ENCODE measurements at regions not wholly inside any gene's neighbourhood (a gene's known extent, or its start where the extent isn't known, plus 50 kb on each side); places are given as distances from the start of the nearest gene placed in this dataset.
"Not testable (repeated sequence)": the region's sequence is repeated elsewhere in the genome, so short reads cannot be mapped to it uniquely, and the experiment has no call there.

DNA sequence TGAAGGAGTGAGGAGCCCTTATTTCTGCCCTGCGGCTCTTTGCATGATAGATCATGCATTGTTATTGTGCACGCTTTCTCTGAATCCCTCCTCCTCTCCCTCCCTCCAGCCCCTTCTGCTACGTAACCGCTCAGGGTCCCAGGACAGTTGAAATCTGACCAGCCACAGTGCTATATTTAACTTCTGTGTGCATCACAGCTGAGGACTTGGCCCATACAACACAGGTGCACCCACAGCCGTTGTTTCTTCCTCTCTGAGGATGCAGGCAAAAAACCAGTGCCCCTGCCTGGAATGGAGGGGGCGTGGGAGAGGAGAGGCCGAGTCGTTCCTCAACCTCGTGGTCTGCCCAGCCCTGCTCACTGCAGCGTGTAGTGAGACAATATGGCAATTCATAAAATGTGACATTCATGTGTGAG, 335.6 kb upstream of the CLINT1 start:
- no peak for DNase-seq
- no peak overlapping the region for H3K4me3 ChIP-seq (ENCODE audit: insufficient read depth, low read depth, low read length)
- no peaks in the 10 kb centered on the region for H3K36me3 ChIP-seq (replicated peaks; ENCODE audit: control insufficient read depth, insufficient read depth, low read length)
- no peaks in the 10 kb centered on the region for H3K27me3 ChIP-seq (ENCODE audit: control insufficient read depth, insufficient read depth, low read length)

- DNase-seq; H3K4me3 ChIP-seq (ENCODE audit: insufficient read depth, low read depth, low read length); H3K36me3 ChIP-seq (replicated peaks; ENCODE audit: control insufficient read depth, insufficient read depth, low read length); H3K27me3 ChIP-seq (ENCODE audit: control insufficient read depth, insufficient read depth, low read length): not testable (repeated sequence)
Observed at GRCh38 chr5:158193395-158193794, 334.4 kb upstream of the CLINT1 start.

GRCh38 chr5:158180407-158180806, 321.5 kb upstream of the CLINT1 start:
- Histone ChIP-seq H3K27me3 (ENCODE audit: control insufficient read depth, insufficient read depth, low read length) (no peaks in the 10 kb centered on the region), H3K4me3 (ENCODE audit: insufficient read depth, low read depth, low read length) (no peak overlapping the region), H3K36me3 (replicated peaks; ENCODE audit: control insufficient read depth, insufficient read depth, low read length) (no peaks in the 10 kb centered on the region)
- no peak for DNase-seq

- no peak for DNase-seq
- H3K36me3 ChIP-seq (replicated peaks; ENCODE audit: control insufficient read depth, insufficient read depth, low read length) = no peaks in the 10 kb centered on the region
- H3K27me3 ChIP-seq (ENCODE audit: control insufficient read depth, insufficient read depth, low read length) = no peaks in the 10 kb centered on the region
- no peak overlapping the region for H3K4me3 ChIP-seq (ENCODE audit: insufficient read depth, low read depth, low read length)
Observed at GRCh38 chr5:158179271-158179670, 320.3 kb upstream of the CLINT1 start.

- Histone ChIP-seq H3K4me3 (ENCODE audit: insufficient read depth, low read depth, low read length) (no peak overlapping the region), H3K27me3 (ENCODE audit: control insufficient read depth, insufficient read depth, low read length) (no peaks in the 10 kb centered on the region), H3K36me3 (replicated peaks; ENCODE audit: control insufficient read depth, insufficient read depth, low read length) (no peaks in the 10 kb centered on the region)
- no peak for DNase-seq
Observed at GRCh38 chr5:158178535-158178934, 319.6 kb upstream of the CLINT1 start.

DNA sequence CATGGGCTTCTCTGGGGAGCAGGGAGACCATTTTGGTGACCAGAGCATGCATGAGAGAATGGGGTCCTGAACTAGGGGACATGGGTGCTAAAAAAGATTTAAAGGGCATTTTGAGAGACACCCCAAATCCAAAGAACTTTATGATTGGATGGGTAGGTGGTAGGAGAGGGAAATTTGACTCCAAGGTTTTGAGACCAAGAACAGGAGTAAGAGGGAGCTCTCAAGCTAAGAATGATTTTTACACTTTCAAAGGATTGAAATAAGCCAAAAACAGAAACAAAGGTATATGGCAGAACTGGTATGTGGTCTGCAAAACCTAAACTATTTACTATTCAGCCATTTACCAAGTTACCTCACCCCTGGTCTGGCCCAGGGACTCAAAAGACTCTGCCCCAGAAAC, 318.2 kb upstream of the CLINT1 start:
- no peak for DNase-seq
- Histone ChIP-seq H3K4me3 (ENCODE audit: insufficient read depth, low read depth, low read length) (no peak overlapping the region), H3K27me3 (ENCODE audit: control insufficient read depth, insufficient read depth, low read length) (no peaks in the 10 kb centered on the region), H3K36me3 (replicated peaks; ENCODE audit: control insufficient read depth, insufficient read depth, low read length) (no peaks in the 10 kb centered on the region)

DNA sequence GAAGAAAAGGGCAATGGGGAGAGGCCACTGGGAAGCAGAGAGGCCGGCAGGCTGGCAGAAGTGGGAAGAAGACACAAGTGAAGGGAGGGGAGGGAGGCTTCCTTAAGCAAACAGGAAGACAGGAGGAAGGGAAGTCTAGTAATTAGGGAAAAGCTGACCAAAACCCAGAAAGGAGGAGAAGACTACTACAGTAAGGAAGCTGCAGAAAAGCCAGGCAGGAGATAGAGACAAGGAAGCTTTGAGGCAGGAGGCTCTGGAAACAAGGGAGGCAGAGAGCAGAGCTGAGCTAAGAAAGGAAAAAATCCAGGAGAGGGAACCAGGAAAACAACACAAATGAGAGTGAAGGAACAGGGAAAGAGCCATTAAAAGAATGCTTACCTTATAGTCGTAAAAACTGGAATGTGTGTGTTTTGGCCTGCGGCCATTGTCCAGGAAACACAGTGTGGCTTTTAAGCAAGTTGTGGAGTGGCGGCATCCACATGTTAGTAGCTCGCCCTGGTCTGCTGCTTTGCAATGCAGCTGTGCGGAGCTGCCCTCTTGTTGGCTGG, 317.1 kb upstream of the CLINT1 start:
- Histone ChIP-seq H3K4me3 (ENCODE audit: insufficient read depth, low read depth, low read length) (no peak overlapping the region), H3K36me3 (replicated peaks; ENCODE audit: control insufficient read depth, insufficient read depth, low read length) (no peaks in the 10 kb centered on the region), H3K27me3 (ENCODE audit: control insufficient read depth, insufficient read depth, low read length) (no peaks in the 10 kb centered on the region)
- no peak for DNase-seq

GRCh38 chr5:158174918-158175851, 316.2 kb upstream of the CLINT1 start:
- Histone ChIP-seq H3K27me3 (ENCODE audit: control insufficient read depth, insufficient read depth, low read length) (no peaks in the 10 kb centered on the region), H3K4me3 (ENCODE audit: insufficient read depth, low read depth, low read length) (no peak overlapping the region), H3K36me3 (replicated peaks; ENCODE audit: control insufficient read depth, insufficient read depth, low read length) (no peaks in the 10 kb centered on the region)
- DNase-seq = peak; percentile 81

- Histone ChIP-seq H3K4me3 (ENCODE audit: insufficient read depth, low read depth, low read length) (no peak overlapping the region), H3K36me3 (replicated peaks; ENCODE audit: control insufficient read depth, insufficient read depth, low read length) (no peaks in the 10 kb centered on the region), H3K27me3 (ENCODE audit: control insufficient read depth, insufficient read depth, low read length) (no peaks in the 10 kb centered on the region)
- no peak for DNase-seq
Observed at GRCh38 chr5:158174026-158174425, 315.1 kb upstream of the CLINT1 start.

GRCh38 chr5:158172005-158172404, 313.1 kb upstream of the CLINT1 start:
- no peaks in the 10 kb centered on the region for H3K27me3 ChIP-seq (ENCODE audit: control insufficient read depth, insufficient read depth, low read length)
- no peak for DNase-seq

DNA sequence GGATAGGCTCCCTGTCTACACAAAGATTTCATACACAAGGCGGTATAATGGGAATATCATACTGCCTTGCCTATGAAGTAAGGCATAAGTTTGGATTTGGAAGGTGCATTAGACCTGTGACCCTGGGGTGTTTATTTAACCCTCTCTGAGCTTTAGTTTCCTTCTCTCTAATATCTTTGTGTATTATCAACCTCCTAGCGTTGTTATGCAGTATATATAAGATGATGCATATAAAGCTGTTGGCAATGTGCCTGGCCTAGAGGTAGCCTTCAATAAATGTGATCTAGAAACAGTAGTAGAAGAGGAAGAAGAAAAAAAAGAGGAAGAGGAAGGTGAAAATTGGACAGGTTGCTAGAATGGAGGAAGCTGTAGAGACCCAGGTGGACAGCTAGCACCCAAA, 311.6 kb upstream of the CLINT1 start:
- no peak overlapping the region for H3K4me3 ChIP-seq (ENCODE audit: insufficient read depth, low read depth, low read length)
- no peaks in the 10 kb centered on the region for H3K36me3 ChIP-seq (replicated peaks; ENCODE audit: control insufficient read depth, insufficient read depth, low read length)
- no peak for DNase-seq
- no peaks in the 10 kb centered on the region for H3K27me3 ChIP-seq (ENCODE audit: control insufficient read depth, insufficient read depth, low read length)

More at GRCh38 chr5:158172005-158172404, 313.1 kb upstream of the CLINT1 start:
- H3K36me3 ChIP-seq (replicated peaks; ENCODE audit: control insufficient read depth, insufficient read depth, low read length) = no peaks in the 10 kb centered on the region
- no peak overlapping the region for H3K4me3 ChIP-seq (ENCODE audit: insufficient read depth, low read depth, low read length)

DNA sequence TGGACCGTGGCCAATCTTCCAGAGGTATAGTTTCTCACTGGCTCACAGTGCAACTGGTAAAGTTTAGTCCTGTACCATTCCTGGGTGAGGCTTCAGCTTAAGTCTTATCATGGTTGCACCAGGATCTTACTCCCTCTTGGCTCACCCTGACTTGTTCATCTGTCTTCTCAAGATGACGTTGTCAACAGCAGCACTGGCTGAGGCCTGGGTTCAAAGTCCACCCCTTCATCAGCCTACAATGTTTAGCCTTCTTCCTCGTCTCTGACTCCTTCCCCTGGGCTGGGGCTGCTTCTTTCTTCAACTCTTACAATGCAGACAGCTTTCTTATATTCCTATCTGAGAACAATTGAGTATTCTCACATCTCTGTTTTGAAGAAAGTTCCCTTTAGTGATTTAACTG, 311.1 kb upstream of the CLINT1 start:
- no peaks in the 10 kb centered on the region for H3K36me3 ChIP-seq (replicated peaks; ENCODE audit: control insufficient read depth, insufficient read depth, low read length)
- no peak overlapping the region for H3K4me3 ChIP-seq (ENCODE audit: insufficient read depth, low read depth, low read length)
- DNase-seq = no peak
- H3K27me3 ChIP-seq (ENCODE audit: control insufficient read depth, insufficient read depth, low read length) = no peaks in the 10 kb centered on the region

DNA sequence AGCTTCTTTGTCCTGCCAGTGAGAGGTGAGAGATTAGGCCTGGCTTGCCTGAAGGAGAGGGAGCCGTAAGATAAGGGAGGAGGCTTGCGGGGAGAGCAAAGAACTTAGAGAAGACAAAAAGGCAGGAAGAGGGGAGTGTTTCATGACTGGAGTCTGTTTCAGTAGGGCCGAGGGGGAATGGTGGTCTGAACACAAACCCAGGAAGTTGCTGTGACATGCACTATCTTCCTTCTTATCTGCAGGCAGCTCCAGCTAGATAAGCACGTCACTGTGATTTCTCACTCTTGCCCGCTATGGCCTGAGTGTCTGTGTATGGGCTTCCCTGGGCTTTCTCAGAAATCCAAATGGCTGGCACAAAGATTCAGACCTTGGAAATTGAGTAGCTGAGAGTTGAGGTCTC, 307.5 kb upstream of the CLINT1 start:
- Histone ChIP-seq H3K27me3 (ENCODE audit: control insufficient read depth, insufficient read depth, low read length) (no peaks in the 10 kb centered on the region), H3K4me3 (ENCODE audit: insufficient read depth, low read depth, low read length) (no peak overlapping the region), H3K36me3 (replicated peaks; ENCODE audit: control insufficient read depth, insufficient read depth, low read length) (no peaks in the 10 kb centered on the region)
- no peak for DNase-seq

DNA sequence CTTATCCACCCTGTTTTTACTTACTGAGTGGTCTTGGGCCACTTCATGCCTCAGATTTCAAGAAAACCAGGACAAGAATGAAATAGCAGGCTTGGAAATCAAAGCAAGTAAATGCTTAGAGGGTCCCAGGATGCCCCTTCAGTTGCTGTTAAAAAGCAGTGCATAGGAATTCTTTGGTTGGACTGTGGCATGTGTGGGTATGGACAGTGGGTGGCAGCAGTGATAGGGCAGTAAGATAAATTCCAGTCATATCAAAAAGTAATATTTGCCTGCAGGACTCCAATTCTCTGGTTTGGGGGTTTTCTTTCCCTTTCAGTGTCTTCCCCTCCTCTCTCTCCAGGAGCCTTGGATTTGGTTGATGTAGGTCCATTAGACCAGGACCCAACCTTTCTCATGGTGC, 306.7 kb upstream of the CLINT1 start:
- no peaks in the 10 kb centered on the region for H3K27me3 ChIP-seq (ENCODE audit: control insufficient read depth, insufficient read depth, low read length)
- no peaks in the 10 kb centered on the region for H3K36me3 ChIP-seq (replicated peaks; ENCODE audit: control insufficient read depth, insufficient read depth, low read length)
- no peak for DNase-seq
- no peak overlapping the region for H3K4me3 ChIP-seq (ENCODE audit: insufficient read depth, low read depth, low read length)

DNA sequence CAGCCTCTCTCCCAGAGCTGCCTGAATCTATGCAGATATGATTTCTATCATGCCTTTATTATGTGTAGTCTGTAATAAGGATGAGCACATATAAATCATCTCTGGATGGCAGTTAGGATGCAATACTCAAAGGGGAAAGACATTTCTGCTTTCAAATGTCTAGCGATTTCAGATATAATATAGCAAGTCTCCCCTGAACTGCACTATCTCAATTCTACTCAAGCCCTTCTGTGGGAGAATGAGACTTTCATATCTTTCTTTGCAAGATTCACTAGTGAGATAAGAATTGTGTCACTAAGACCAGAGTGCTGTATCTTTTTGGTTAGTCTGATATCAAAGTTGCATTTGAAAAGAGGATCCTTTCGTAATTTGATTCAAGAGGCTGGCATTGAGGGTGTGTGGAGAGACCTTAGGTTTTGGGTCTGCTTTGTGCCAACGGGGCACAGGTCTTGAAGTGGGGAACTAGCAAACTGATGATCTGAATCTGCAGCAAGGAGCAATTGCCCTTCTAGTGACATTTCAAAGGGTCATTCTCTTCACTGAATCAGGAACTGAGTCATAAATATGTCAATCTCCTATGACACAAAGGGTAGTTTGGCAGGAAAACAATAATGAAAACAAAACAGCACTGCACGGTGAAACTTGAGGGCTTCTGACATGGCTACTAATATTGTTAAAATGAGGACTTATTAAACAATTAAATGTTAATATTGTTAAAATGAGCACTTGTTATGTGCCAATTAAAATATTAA, 305.5 kb upstream of the CLINT1 start:
- Histone ChIP-seq H3K36me3 (replicated peaks; ENCODE audit: control insufficient read depth, insufficient read depth, low read length) (no peaks in the 10 kb centered on the region), H3K4me3 (ENCODE audit: insufficient read depth, low read depth, low read length) (no peak overlapping the region), H3K27me3 (ENCODE audit: control insufficient read depth, insufficient read depth, low read length) (no peaks in the 10 kb centered on the region)
- DNase-seq = no peak
